ENCODE measurements at regions not wholly inside any gene's neighbourhood (a gene's known extent, or its start where the extent isn't known, plus 50 kb on each side); places are given as distances from the start of the nearest gene placed in this dataset.

GRCh38 chr21:27077501-27077900 lies 110.6 kb upstream of the ADAMTS5 start:
- no peak for TF ChIP-seq CTCF (IDR thresholded peaks at IDR 0.05; ENCODE audit: low read depth, low read length, poor library complexity, severe bottlenecking)
- TF ChIP-seq EZH2phosphoT487 (IDR thresholded peaks at IDR 0.05; ENCODE audit: borderline replicate concordance, low read length) = no peak
